ENCODE measurements at regions not wholly inside any gene's neighbourhood (a gene's known extent, or its start where the extent isn't known, plus 50 kb on each side); places are given as distances from the start of the nearest gene placed in this dataset.
A peak's percentile ranks its signal among the peaks of the same experiment; 100 is the strongest.
"Not testable (repeated sequence)": the region's sequence is repeated elsewhere in the genome, so short reads cannot be mapped to it uniquely, and the experiment has no call there.

- Histone ChIP-seq H3K27me3 (no peaks in the 10 kb centered on the region), H3K4me1 (no peaks in the 10 kb centered on the region), H3K36me3 (replicated peaks in 1 of 2; ENCODE audit: insufficient read depth in 1 of 2, low read depth in 2 of 2) (no peaks in the 10 kb centered on the region), H3K4me3 (peak overlapping the region in 1 of 2 donors; percentile 45), H3K27ac (peak overlapping the region in 1 of 4 donors; percentile 44), H3K9me3 (no peaks in the 10 kb centered on the region)
- 18 to 30% methylated on average over 46 to 57 of the region's 57 CpGs for WGBS, 2 donors
- intact Hi-C loops (cut with DNase I), result no loop called here
- DNase-seq (peak in 1 of 4 donors; percentile 61), ATAC-seq (no peak)
- no peak for TF ChIP-seq POLR2A (IDR thresholded peaks at IDR 0.05)
- TF ChIP-seq CTCF (IDR thresholded peaks at IDR 0.05), result no peak
These were observed 1847.3 kb upstream of the DEFB115 start for GRCh38 chr20:29409833-29410805.

GRCh38 chr20:29410806-29411457 is 1846.5 kb upstream of the DEFB115 start:
- intact Hi-C loops (cut with DNase I), result no loop called here
- Histone ChIP-seq H3K9me3 (no peaks in the 10 kb centered on the region), H3K36me3 (replicated peaks in 1 of 2; ENCODE audit: insufficient read depth in 1 of 2, low read depth in 2 of 2) (no peaks in the 10 kb centered on the region), H3K4me1 (no peaks in the 10 kb centered on the region), H3K27ac (peak overlapping the region in 1 of 4 donors; percentile 44), H3K27me3 (no peaks in the 10 kb centered on the region), H3K4me3 (peak overlapping the region in 1 of 2 donors; percentile 45)
- 21 to 35% methylated on average over 37 to 44 of the region's 44 CpGs for WGBS, 2 donors
- TF ChIP-seq POLR2A (IDR thresholded peaks at IDR 0.05) (no peak), CTCF (IDR thresholded peaks at IDR 0.05) (no peak)
- DNase-seq, result peak in 1 of 4 donors; percentile 8
- peak; percentile 21 for ATAC-seq

- H3K27me3 ChIP-seq; DNase-seq; ATAC-seq; H3K9me3 ChIP-seq; H3K4me1 ChIP-seq; intact Hi-C loops (cut with DNase I); H3K27ac ChIP-seq; H3K36me3 ChIP-seq (replicated peaks in 1 of 2; ENCODE audit: insufficient read depth in 1 of 2, low read depth in 2 of 2): not testable (repeated sequence)
- H3K4me3 ChIP-seq, result peak overlapping the region in 1 of 2 donors; percentile 45
- 26 to 45% methylated on average over 30 of the region's 30 CpGs for WGBS, 2 donors
These were observed 1846.0 kb upstream of the DEFB115 start for GRCh38 chr20:29411458-29411820.

- TF ChIP-seq CTCF (IDR thresholded peaks at IDR 0.05) (no peak), POLR2A (IDR thresholded peaks at IDR 0.05) (no peak)
- no peak for ATAC-seq
- Histone ChIP-seq H3K27me3 (no peaks in the 10 kb centered on the region), H3K36me3 (replicated peaks in 1 of 2; ENCODE audit: insufficient read depth in 1 of 2, low read depth in 2 of 2) (no peaks in the 10 kb centered on the region), H3K27ac (no peak overlapping the region), H3K4me1 (no peaks in the 10 kb centered on the region), H3K4me3 (no peak overlapping the region), H3K9me3 (no peaks in the 10 kb centered on the region)
- intact Hi-C loops (cut with DNase I), result no loop called here
- no peak for DNase-seq
These were observed 1838.1 kb upstream of the DEFB115 start for GRCh38 chr20:29419378-29419777.

GRCh38 chr20:29427201-29428060 is 1830.0 kb upstream of the DEFB115 start:
- peak overlapping the region in 1 of 2 donors; percentile 41 for H3K4me3 ChIP-seq
- H3K36me3 ChIP-seq (replicated peaks in 1 of 2; ENCODE audit: insufficient read depth in 1 of 2, low read depth in 2 of 2), result no peaks in the 10 kb centered on the region
- TF ChIP-seq CTCF (IDR thresholded peaks at IDR 0.05), result peak in 1 of 7 experiments; percentile 26
- TF ChIP-seq POLR2A (IDR thresholded peaks at IDR 0.05), result no peak
- H3K27me3 ChIP-seq, result no peaks in the 10 kb centered on the region
- no peaks in the 10 kb centered on the region for H3K9me3 ChIP-seq
- WGBS, 2 donors, result 17 to 30% methylated on average over 28 to 38 of the region's 38 CpGs
- no peak for ATAC-seq
- H3K4me1 ChIP-seq, result no peaks in the 10 kb centered on the region
- DNase-seq, result peak in 1 of 4 donors; percentile 32
- intact Hi-C loops (cut with DNase I), result no loop called here
- no peak overlapping the region for H3K27ac ChIP-seq
